H7 (cell line): ENCODE measurements at regions not wholly inside any gene's neighbourhood (a gene's known extent, or its start where the extent isn't known, plus 50 kb on each side); places are given as distances from the start of the nearest gene placed in this dataset.
"Not testable (repeated sequence)": the region's sequence is repeated elsewhere in the genome, so short reads cannot be mapped to it uniquely, and the experiment has no call there.

Source experiments
- DNase-seq: peaks from one replicate; pipeline ENCODE4 v3.0.0; 2012
- H3K27me3 ChIP-seq: 2 replicates; pipeline ENCODE4 v1.6.0; 2011; ENCODE audit warnings: mild to moderate bottlenecking, low read length; ENCODE audit not compliant: control insufficient read depth, insufficient read depth
- H3K36me3 ChIP-seq: replicated peaks from 2 replicates; pipeline ENCODE4 v1.5.1; 2011; ENCODE audit warnings: low read length; ENCODE audit not compliant: control insufficient read depth, insufficient read depth
- H3K4me3 ChIP-seq: 2 replicates; pipeline ENCODE4 v1.5.1; 2011; ENCODE audit warnings: low read depth, mild to moderate bottlenecking, control low read depth, low read length, moderate library complexity; ENCODE audit not compliant: insufficient read depth

- no peaks in the 10 kb centered on the region for H3K36me3 ChIP-seq
- no peak overlapping the region for H3K4me3 ChIP-seq
- no peaks in the 10 kb centered on the region for H3K27me3 ChIP-seq
- no peak for DNase-seq
These were observed 597.5 kb upstream of the LMO3 start for GRCh38 chr12:17203497-17203896.

- Histone ChIP-seq H3K27me3 (no peaks in the 10 kb centered on the region), H3K36me3 (no peaks in the 10 kb centered on the region), H3K4me3 (no peak overlapping the region)
- no peak for DNase-seq
These were observed 592.0 kb upstream of the LMO3 start for GRCh38 chr12:17197971-17198370.

- DNase-seq: no peak
- Histone ChIP-seq H3K27me3 (no peaks in the 10 kb centered on the region), H3K36me3 (no peaks in the 10 kb centered on the region), H3K4me3 (no peak overlapping the region)
These were observed 586.8 kb upstream of the LMO3 start for GRCh38 chr12:17192721-17193120.

DNA sequence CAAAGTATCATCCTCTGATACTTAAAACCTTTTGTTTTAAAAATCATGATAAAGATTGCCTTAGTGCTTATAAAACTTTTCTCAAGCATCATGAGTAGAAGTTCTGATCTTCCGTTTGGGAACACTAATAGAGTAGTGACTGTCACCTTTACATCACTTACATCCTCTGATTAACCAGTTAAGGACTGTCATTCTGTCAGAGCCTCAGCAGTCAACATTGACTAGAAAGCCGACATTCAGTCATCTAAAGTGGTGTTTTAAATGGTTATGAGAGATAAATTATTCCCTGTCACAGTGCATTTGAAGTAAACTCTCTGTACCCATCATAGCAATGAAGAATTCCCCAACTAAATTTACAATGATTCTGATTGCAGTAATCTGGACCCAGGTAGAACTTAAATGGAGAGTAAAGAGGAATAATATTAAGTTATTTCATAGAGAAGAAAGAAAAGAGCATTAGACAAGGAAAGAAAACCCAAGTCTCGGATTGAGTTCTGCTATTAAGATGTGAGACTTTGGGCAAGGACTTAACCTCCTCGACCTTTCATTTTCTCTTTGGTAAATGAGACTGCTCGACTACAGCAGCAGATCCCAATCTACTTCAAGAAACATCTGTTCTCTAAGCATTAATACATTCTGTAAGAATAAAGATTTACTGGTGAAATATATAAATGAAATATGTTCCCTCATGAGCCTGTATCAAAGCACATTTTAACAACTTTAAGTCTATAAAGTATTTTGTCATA, 563.9 kb upstream of the LMO3 start:
- H3K27me3 ChIP-seq: no peaks in the 10 kb centered on the region
- DNase-seq: no peak
- H3K4me3 ChIP-seq: no peak overlapping the region
- H3K36me3 ChIP-seq: no peaks in the 10 kb centered on the region

- Histone ChIP-seq H3K36me3 (no peaks in the 10 kb centered on the region), H3K4me3 (no peak overlapping the region), H3K27me3 (no peaks in the 10 kb centered on the region)
- no peak for DNase-seq
These were observed 553.7 kb upstream of the LMO3 start for GRCh38 chr12:17159506-17160300.

- no peak for DNase-seq
- H3K36me3 ChIP-seq: no peaks in the 10 kb centered on the region
- H3K27me3 ChIP-seq: no peaks in the 10 kb centered on the region
- H3K4me3 ChIP-seq: no peak overlapping the region
These were observed 552.2 kb upstream of the LMO3 start for GRCh38 chr12:17158201-17158600.

DNA sequence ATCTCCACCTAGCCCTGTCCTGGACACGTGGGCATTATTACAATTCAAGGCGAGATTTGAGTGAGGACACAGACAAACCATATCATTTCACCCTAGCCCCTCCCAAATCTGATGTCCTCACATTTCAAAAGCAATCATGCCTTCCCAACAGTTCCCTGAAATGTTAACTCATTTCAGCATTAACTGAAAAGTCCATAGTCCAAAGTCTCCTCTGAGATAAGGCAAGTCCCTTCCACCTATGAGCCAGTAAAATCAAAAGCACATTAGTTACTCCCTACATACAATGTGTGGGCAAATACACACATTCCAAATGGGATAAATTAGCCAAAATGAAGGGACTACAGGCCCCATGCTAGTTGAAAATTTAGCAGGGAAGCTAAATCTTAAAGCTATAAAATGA, 546.0 kb upstream of the LMO3 start:
- Histone ChIP-seq H3K36me3 (no peaks in the 10 kb centered on the region), H3K4me3 (no peak overlapping the region), H3K27me3 (no peaks in the 10 kb centered on the region)
- no peak for DNase-seq

DNA sequence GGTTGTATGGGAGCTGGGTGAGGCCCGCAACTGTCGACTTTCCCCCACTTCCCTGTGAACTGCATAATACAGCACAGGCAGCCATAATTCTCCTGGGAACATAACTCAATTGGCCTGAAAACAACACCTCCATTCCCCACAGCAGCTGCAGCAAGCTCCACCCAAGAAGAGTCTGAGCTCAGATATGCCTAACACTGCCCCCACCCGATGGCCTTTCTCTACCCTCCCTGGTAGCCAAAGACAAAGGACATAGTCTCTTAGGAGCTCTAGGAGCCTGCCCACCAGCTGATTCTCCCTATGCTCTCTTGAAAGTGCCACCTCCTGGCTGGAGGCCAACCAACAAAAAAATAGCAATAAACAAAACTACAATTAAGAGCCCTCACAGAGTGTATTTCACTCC, 542.7 kb upstream of the LMO3 start:
- no peak overlapping the region for H3K4me3 ChIP-seq
- H3K36me3 ChIP-seq: no peaks in the 10 kb centered on the region
- no peak for DNase-seq
- no peaks in the 10 kb centered on the region for H3K27me3 ChIP-seq

DNA sequence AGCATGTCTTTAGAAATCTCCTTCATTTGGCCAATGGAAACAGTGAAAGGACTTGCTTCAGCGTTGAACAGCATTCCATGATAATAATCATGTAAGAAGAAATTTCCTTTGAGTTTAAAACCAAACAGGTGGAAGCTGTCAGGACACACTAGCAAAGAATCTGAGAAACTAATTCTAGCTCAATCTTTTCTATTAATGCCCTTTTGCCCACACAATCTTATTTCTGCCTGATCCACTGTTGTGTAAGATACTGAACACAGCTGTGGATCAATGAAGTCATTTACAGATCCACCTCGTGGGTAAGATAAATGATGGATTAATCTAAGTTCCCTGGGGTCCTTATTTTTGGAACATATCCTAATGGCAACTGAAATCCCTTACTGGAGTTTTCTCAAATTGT, 536.9 kb upstream of the LMO3 start:
- no peak overlapping the region for H3K4me3 ChIP-seq
- no peaks in the 10 kb centered on the region for H3K27me3 ChIP-seq
- H3K36me3 ChIP-seq: no peaks in the 10 kb centered on the region
- DNase-seq: no peak

GRCh38 chr12:17139931-17140330, 534.0 kb upstream of the LMO3 start:
- Histone ChIP-seq H3K36me3 (no peaks in the 10 kb centered on the region), H3K4me3 (no peak overlapping the region), H3K27me3 (no peaks in the 10 kb centered on the region)
- no peak for DNase-seq

DNA sequence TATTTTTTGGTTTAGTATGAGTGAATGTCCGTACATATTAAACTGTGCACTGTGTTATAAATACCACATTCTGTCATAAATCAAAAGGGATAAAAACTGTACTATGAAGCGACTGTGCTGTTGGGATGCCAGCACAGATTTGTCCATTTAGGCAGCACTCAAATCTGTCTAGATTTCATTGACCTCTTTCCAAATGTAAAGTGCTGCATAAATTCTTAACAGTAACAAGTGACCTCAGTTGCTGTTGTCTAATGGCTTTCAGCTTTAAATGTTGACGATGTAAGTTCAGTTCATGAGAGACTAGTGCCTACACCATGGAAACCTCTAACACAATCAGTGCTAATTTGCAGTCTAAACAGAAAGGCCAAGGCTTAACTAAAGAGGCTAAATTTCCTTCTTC, 531.4 kb upstream of the LMO3 start:
- Histone ChIP-seq H3K4me3 (no peak overlapping the region), H3K27me3 (no peaks in the 10 kb centered on the region), H3K36me3 (no peaks in the 10 kb centered on the region)
- DNase-seq: no peak

DNA sequence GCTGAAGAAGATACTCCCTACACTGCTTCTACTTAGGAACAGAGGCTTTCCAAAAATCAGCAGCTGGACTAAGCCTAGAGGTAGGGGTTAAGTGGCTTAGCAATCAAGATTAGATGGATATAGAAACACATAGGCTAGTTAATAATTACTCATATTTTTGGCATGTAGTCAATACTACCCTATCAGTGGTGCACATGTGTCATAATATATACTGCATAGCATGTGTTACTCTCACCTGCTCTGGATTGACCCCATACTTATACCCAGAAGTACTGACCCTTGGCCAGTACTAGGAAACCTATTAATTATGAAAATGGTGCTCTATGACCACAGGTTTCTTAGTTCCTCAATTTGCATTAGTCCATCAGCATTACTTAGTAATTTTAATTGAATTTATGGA, 528.4 kb upstream of the LMO3 start:
- no peaks in the 10 kb centered on the region for H3K27me3 ChIP-seq
- no peak for DNase-seq
- H3K4me3 ChIP-seq: no peak overlapping the region
- H3K36me3 ChIP-seq: no peaks in the 10 kb centered on the region

DNA sequence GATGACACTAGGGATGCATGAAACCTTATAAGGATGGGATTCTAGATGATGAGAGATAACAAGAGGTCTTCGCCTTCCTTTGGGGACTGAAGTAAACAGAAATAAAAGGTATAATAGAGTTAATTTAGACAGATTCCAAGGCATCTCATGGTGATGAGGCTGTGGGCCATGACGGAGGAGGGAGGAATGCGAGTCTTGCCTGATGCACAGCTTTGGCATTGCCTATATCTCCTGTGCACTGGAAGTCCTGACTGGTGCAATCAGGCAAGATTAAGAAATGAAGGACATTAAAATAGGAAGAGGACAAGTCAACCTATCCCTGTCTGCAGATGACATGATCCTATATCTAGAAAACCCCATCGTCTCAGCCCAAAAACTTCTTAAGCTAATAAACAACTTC, 526.4 kb upstream of the LMO3 start:
- Histone ChIP-seq H3K4me3 (no peak overlapping the region), H3K27me3 (no peaks in the 10 kb centered on the region), H3K36me3 (no peaks in the 10 kb centered on the region)
- DNase-seq: no peak

DNA sequence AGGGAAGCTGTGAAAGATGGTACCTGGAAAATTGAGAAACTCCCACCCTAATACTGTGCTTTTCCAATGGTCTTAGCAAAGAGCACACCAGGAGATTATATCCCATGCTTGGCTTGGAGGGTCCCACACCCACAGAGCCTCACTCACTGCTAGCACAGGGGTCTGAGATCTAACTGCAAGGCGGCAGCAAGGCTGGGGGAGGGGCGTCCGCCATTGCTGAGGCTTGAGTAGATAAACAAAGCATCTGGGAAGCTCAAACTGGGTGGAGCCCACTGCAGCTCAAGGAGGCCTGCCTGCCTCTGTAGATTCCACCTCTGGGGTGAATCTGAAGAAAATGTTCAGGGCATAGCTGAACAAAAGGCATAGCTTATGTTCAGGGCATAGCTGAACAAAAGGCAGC, 510.6 kb upstream of the LMO3 start:
- H3K27me3 ChIP-seq, H3K4me3 ChIP-seq, DNase-seq, H3K36me3 ChIP-seq: not testable (repeated sequence)

DNA sequence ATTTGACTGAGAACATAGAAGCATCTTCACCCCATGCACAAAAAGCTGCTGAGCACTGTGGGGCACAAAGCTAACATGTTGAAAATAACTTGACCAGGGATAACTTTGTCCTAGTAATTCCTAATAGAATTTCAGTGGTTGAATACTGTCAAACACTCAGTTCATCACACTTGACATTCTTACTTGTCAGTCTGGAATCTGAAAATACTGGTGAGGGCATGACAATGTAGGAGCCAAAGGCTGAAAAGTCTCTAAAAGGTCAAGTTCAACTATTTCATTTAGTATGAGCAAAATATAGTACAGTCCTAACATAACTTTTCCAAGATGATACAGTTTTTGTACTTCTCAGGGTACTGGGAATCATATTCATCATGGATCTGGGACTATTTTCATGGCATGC, 504.4 kb upstream of the LMO3 start:
- H3K4me3 ChIP-seq: no peak overlapping the region
- no peaks in the 10 kb centered on the region for H3K36me3 ChIP-seq
- no peak for DNase-seq
- no peaks in the 10 kb centered on the region for H3K27me3 ChIP-seq
